T-helper 1 cell treated with Interleukin-12 subunit alpha and Interleukin-12 subunit beta and Interleukin-4 antibody, amounts not matched to agents 30 μg/mL and 1 μg/mL, for 36 hours (primary cell): ENCODE measurements at regions not wholly inside any gene's neighbourhood (a gene's known extent, or its start where the extent isn't known, plus 50 kb on each side); places are given as distances from the start of the nearest gene placed in this dataset.

Experiments used
- H3K27ac Mint-ChIP-seq: one replicate; pipeline ENCODE4 v1.8.0; 2021; ENCODE audit warnings: mild to moderate bottlenecking, mixed read lengths
- H3K27me3 Mint-ChIP-seq: one replicate; pipeline ENCODE4 v1.8.0; 2021; ENCODE audit warnings: low read depth, mixed read lengths
- H3K36me3 Mint-ChIP-seq: one replicate; pipeline ENCODE4 v1.8.0; 2021; ENCODE audit warnings: low read depth, mixed read lengths
- H3K4me1 Mint-ChIP-seq: one replicate; pipeline ENCODE4 v1.8.0; 2021; ENCODE audit warnings: low read depth, mixed read lengths
- H3K4me3 Mint-ChIP-seq: one replicate; pipeline ENCODE4 v1.8.0; 2021; ENCODE audit warnings: mild to moderate bottlenecking, moderate library complexity, mixed read lengths
- H3K9me3 Mint-ChIP-seq: one replicate; pipeline ENCODE4 v1.8.0; 2021; ENCODE audit warnings: mixed read lengths

- no peaks in the 10 kb centered on the region for H3K4me1 Mint-ChIP-seq
- H3K36me3 Mint-ChIP-seq = no peaks in the 10 kb centered on the region
- no peaks in the 10 kb centered on the region for H3K27me3 Mint-ChIP-seq
- H3K27ac Mint-ChIP-seq = no peak overlapping the region
- no peaks in the 10 kb centered on the region for H3K9me3 Mint-ChIP-seq
- H3K4me3 Mint-ChIP-seq = no peak overlapping the region
Measured at GRCh38 chr1:186572509-186572908, 107.7 kb downstream of the PTGS2 start.

GRCh38 chr1:186571771-186572170, 108.5 kb downstream of the PTGS2 start:
- Mint-ChIP-seq H3K4me1 (no peaks in the 10 kb centered on the region), H3K27ac (no peak overlapping the region), H3K9me3 (no peaks in the 10 kb centered on the region), H3K36me3 (no peaks in the 10 kb centered on the region), H3K4me3 (no peak overlapping the region), H3K27me3 (no peaks in the 10 kb centered on the region)

- Mint-ChIP-seq H3K27me3 (no peaks in the 10 kb centered on the region), H3K4me3 (no peak overlapping the region), H3K36me3 (no peaks in the 10 kb centered on the region), H3K4me1 (no peaks in the 10 kb centered on the region), H3K9me3 (no peaks in the 10 kb centered on the region), H3K27ac (no peak overlapping the region)
Measured at GRCh38 chr1:186569856-186570255, 108.9 kb upstream of the PDC start.

- Mint-ChIP-seq H3K27ac (no peak overlapping the region), H3K9me3 (no peaks in the 10 kb centered on the region), H3K27me3 (no peaks in the 10 kb centered on the region), H3K36me3 (no peaks in the 10 kb centered on the region), H3K4me1 (no peaks in the 10 kb centered on the region), H3K4me3 (no peak overlapping the region)
Measured at GRCh38 chr1:186568221-186568620, 107.3 kb upstream of the PDC start.

- Mint-ChIP-seq H3K4me3 (no peak overlapping the region), H3K36me3 (no peaks in the 10 kb centered on the region), H3K27ac (no peak overlapping the region), H3K4me1 (no peaks in the 10 kb centered on the region), H3K9me3 (no peaks in the 10 kb centered on the region), H3K27me3 (no peaks in the 10 kb centered on the region)
Measured at GRCh38 chr1:186566140-186566855, 105.4 kb upstream of the PDC start.

- H3K9me3 Mint-ChIP-seq = no peaks in the 10 kb centered on the region
- H3K27ac Mint-ChIP-seq = no peak overlapping the region
- no peaks in the 10 kb centered on the region for H3K4me1 Mint-ChIP-seq
- no peaks in the 10 kb centered on the region for H3K27me3 Mint-ChIP-seq
- no peaks in the 10 kb centered on the region for H3K36me3 Mint-ChIP-seq
- H3K4me3 Mint-ChIP-seq = no peak overlapping the region
Measured at GRCh38 chr1:186564582-186564981, 103.7 kb upstream of the PDC start.

GRCh38 chr1:186559601-186560116, 98.7 kb upstream of the PDC start:
- H3K4me1 Mint-ChIP-seq = no peaks in the 10 kb centered on the region
- no peaks in the 10 kb centered on the region for H3K36me3 Mint-ChIP-seq
- H3K27ac Mint-ChIP-seq = no peak overlapping the region
- no peaks in the 10 kb centered on the region for H3K9me3 Mint-ChIP-seq
- H3K27me3 Mint-ChIP-seq = peaks cover 3% of the 10 kb centered on the region
- H3K4me3 Mint-ChIP-seq = no peak overlapping the region

GRCh38 chr1:186557147-186557777, 96.3 kb upstream of the PDC start:
- peaks cover 3% of the 10 kb centered on the region for H3K27me3 Mint-ChIP-seq
- no peaks in the 10 kb centered on the region for H3K9me3 Mint-ChIP-seq
- H3K4me3 Mint-ChIP-seq = no peak overlapping the region
- H3K36me3 Mint-ChIP-seq = no peaks in the 10 kb centered on the region
- no peaks in the 10 kb centered on the region for H3K4me1 Mint-ChIP-seq
- H3K27ac Mint-ChIP-seq = no peak overlapping the region

- Mint-ChIP-seq H3K27ac (no peak overlapping the region), H3K36me3 (no peaks in the 10 kb centered on the region), H3K27me3 (no peaks in the 10 kb centered on the region), H3K4me3 (no peak overlapping the region), H3K9me3 (peaks cover 8% of the 10 kb centered on the region), H3K4me1 (no peaks in the 10 kb centered on the region)
Measured at GRCh38 chr1:186550832-186551231, 89.9 kb upstream of the PDC start.

- Mint-ChIP-seq H3K27ac (no peak overlapping the region), H3K4me3 (no peak overlapping the region), H3K9me3 (peaks cover 18% of the 10 kb centered on the region), H3K36me3 (no peaks in the 10 kb centered on the region), H3K27me3 (no peaks in the 10 kb centered on the region), H3K4me1 (no peaks in the 10 kb centered on the region)
Measured at GRCh38 chr1:186541003-186541402, 80.1 kb upstream of the PDC start.

GRCh38 chr1:186540521-186540920, 79.6 kb upstream of the PDC start:
- H3K9me3 Mint-ChIP-seq = peaks cover 18% of the 10 kb centered on the region
- no peaks in the 10 kb centered on the region for H3K27me3 Mint-ChIP-seq
- H3K27ac Mint-ChIP-seq = no peak overlapping the region
- H3K4me1 Mint-ChIP-seq = no peaks in the 10 kb centered on the region
- no peak overlapping the region for H3K4me3 Mint-ChIP-seq
- no peaks in the 10 kb centered on the region for H3K36me3 Mint-ChIP-seq

- Mint-ChIP-seq H3K36me3 (no peaks in the 10 kb centered on the region), H3K27ac (no peak overlapping the region), H3K27me3 (no peaks in the 10 kb centered on the region), H3K9me3 (peaks cover 7% of the 10 kb centered on the region), H3K4me1 (no peaks in the 10 kb centered on the region), H3K4me3 (no peak overlapping the region)
Measured at GRCh38 chr1:186536273-186536890, 75.5 kb upstream of the PDC start.

- Mint-ChIP-seq H3K36me3 (no peaks in the 10 kb centered on the region), H3K4me3 (no peak overlapping the region), H3K9me3 (peaks cover 7% of the 10 kb centered on the region), H3K27ac (no peak overlapping the region), H3K27me3 (no peaks in the 10 kb centered on the region), H3K4me1 (no peaks in the 10 kb centered on the region)
Measured at GRCh38 chr1:186535388-186536133, 74.6 kb upstream of the PDC start.

- H3K9me3 Mint-ChIP-seq = no peaks in the 10 kb centered on the region
- no peaks in the 10 kb centered on the region for H3K27me3 Mint-ChIP-seq
- H3K4me1 Mint-ChIP-seq = no peaks in the 10 kb centered on the region
- H3K36me3 Mint-ChIP-seq = no peaks in the 10 kb centered on the region
- H3K4me3 Mint-ChIP-seq = no peak overlapping the region
- no peak overlapping the region for H3K27ac Mint-ChIP-seq
Measured at GRCh38 chr1:186534401-186534800, 73.5 kb upstream of the PDC start.
